GM18873 (cell line): ENCODE measurements at regions not wholly inside any gene's neighbourhood (a gene's known extent, or its start where the extent isn't known, plus 50 kb on each side); places are given as distances from the start of the nearest gene placed in this dataset.

ENCODE experiments used
- ATAC-seq: cut with Tn5 transposase; IDR thresholded peaks from one replicate; pipeline ENCODE4 v1.9.1; 2021; ENCODE audit warnings: mild to moderate bottlenecking, moderate library complexity, moderate number of reproducible peaks; ENCODE audit not compliant: unreplicated experiment, low FRiP score

GRCh38 chr9:75395336-75395735 lies 307.0 kb downstream of the OSTF1 start:
- ATAC-seq, result no peak

- no peak for ATAC-seq
Measured at GRCh38 chr9:75397836-75398235, 309.5 kb downstream of the OSTF1 start.

- ATAC-seq, result no peak
Measured at GRCh38 chr9:75408391-75408790, 320.1 kb downstream of the OSTF1 start.

- ATAC-seq, result no peak
Measured at GRCh38 chr9:75410405-75410804, 322.1 kb downstream of the OSTF1 start.

GRCh38 chr9:75414371-75415160 lies 326.3 kb downstream of the OSTF1 start:
- ATAC-seq, result no peak

GRCh38 chr9:75417471-75417870 lies 329.2 kb downstream of the OSTF1 start:
- ATAC-seq, result no peak

- ATAC-seq, result no peak
Measured at GRCh38 chr9:75418518-75418917, 330.2 kb downstream of the OSTF1 start.

- ATAC-seq, result no peak
Measured at GRCh38 chr9:75422944-75423522, 334.7 kb downstream of the OSTF1 start.

GRCh38 chr9:75429531-75430475 lies 341.5 kb downstream of the OSTF1 start:
- ATAC-seq, result no peak

GRCh38 chr9:75431375-75431774 lies 343.1 kb downstream of the OSTF1 start:
- ATAC-seq, result no peak

GRCh38 chr9:75432386-75432785 lies 344.1 kb downstream of the OSTF1 start:
- no peak for ATAC-seq

- no peak for ATAC-seq
Measured at GRCh38 chr9:75432888-75433287, 344.6 kb downstream of the OSTF1 start.

GRCh38 chr9:75438716-75439115 lies 350.4 kb downstream of the OSTF1 start:
- no peak for ATAC-seq

GRCh38 chr9:75440914-75441313 lies 352.6 kb downstream of the OSTF1 start:
- ATAC-seq, result no peak

- no peak for ATAC-seq
Measured at GRCh38 chr9:75445144-75445543, 356.8 kb downstream of the OSTF1 start.

- no peak for ATAC-seq
Measured at GRCh38 chr9:75447281-75447680, 359.0 kb downstream of the OSTF1 start.

- no peak for ATAC-seq
Measured at GRCh38 chr9:75448281-75448680, 360.0 kb downstream of the OSTF1 start.

- no peak for ATAC-seq
Measured at GRCh38 chr9:75448955-75449354, 360.6 kb downstream of the OSTF1 start.

GRCh38 chr9:75451045-75451444 lies 362.7 kb downstream of the OSTF1 start:
- no peak for ATAC-seq

GRCh38 chr9:75451505-75451904 lies 363.2 kb downstream of the OSTF1 start:
- ATAC-seq, result no peak

- ATAC-seq, result no peak
Measured at GRCh38 chr9:75452512-75452911, 364.2 kb downstream of the OSTF1 start.
